ENCODE measurements at regions not wholly inside any gene's neighbourhood (a gene's known extent, or its start where the extent isn't known, plus 50 kb on each side); places are given as distances from the start of the nearest gene placed in this dataset.

- no peaks in the 10 kb centered on the region for H3K36me3 ChIP-seq (ENCODE audit: control insufficient read depth, insufficient read depth, low read length)
- BruUV-seq (replicated peaks): no TSS peak
- H3K27ac ChIP-seq (ENCODE audit: low read length): peak overlapping the region; percentile 98
- H3K27me3 ChIP-seq (ENCODE audit: control insufficient read depth, insufficient read depth, low read length): no peaks in the 10 kb centered on the region
- POLR2A ChIA-PET: interaction anchor here (0.7 kb wide), 1 partner anchor 34 kb away, joined by 14 read pairs; no protein-coding TSS in a partner anchor
- in situ Hi-C loops (cut with HindIII; ENCODE audit: low pct_unique_long_range_greater_than_20kb, low sequenced_read_pairs) (no loop called here), intact Hi-C loops (cut with micrococcal nuclease; ENCODE audit: unreplicated experiment) (loop anchor here (10.0 kb wide), 1 partner anchor 304 kb away; no protein-coding TSS in a partner anchor)
- no peak overlapping the region for H3K4me3 ChIP-seq (ENCODE audit: low read depth in 2 of 2, low read length in 2 of 2)
- H3K4me1 ChIP-seq (ENCODE audit: control insufficient read depth, insufficient read depth, low read length): peaks cover 52% of the 10 kb centered on the region
- no peak for TF ChIP-seq SIN3A (IDR thresholded peaks at IDR 0.05; ENCODE audit: borderline replicate concordance, insufficient read depth, low read depth, low read length)
- peaks cover 7% of the 10 kb centered on the region; the same call in 1 of the 2 replicates for H3K9me3 ChIP-seq (ENCODE audit: control insufficient read depth, insufficient read depth, low read depth, low read length)
- CTCF ChIA-PET: interaction anchor here (0.7 kb wide), 1 partner anchor 23 kb away, joined by 4 read pairs; no protein-coding TSS in a partner anchor
- DNase-seq (ENCODE audit: low read depth, low spot score) (no peak), ATAC-seq (no peak)
These were observed 121.1 kb upstream of the NCOR2 start for GRCh38 chr12:124688356-124688992.

GRCh38 chr12:124687917-124688316, 120.5 kb upstream of the NCOR2 start:
- BruUV-seq (replicated peaks): no TSS peak
- peaks cover 58% of the 10 kb centered on the region for H3K4me1 ChIP-seq (ENCODE audit: control insufficient read depth, insufficient read depth, low read length)
- no peaks in the 10 kb centered on the region for H3K36me3 ChIP-seq (ENCODE audit: control insufficient read depth, insufficient read depth, low read length)
- intact Hi-C loops (cut with micrococcal nuclease; ENCODE audit: unreplicated experiment) (loop anchor here (10.0 kb wide), 1 partner anchor 303 kb away; no protein-coding TSS in a partner anchor), in situ Hi-C loops (cut with HindIII; ENCODE audit: low pct_unique_long_range_greater_than_20kb, low sequenced_read_pairs) (no loop called here)
- peak; percentile 18; the same call in 1 of the 2 replicates for ATAC-seq
- peaks cover 7% of the 10 kb centered on the region; the same call in 1 of the 2 replicates for H3K9me3 ChIP-seq (ENCODE audit: control insufficient read depth, insufficient read depth, low read depth, low read length)
- CTCF ChIA-PET: interaction anchor here (0.7 kb wide), 1 partner anchor 23 kb away, joined by 4 read pairs; no protein-coding TSS in a partner anchor
- no peak for DNase-seq (ENCODE audit: low read depth, low spot score)
- POLR2A ChIA-PET: interaction anchor here (0.7 kb wide), 1 partner anchor 34 kb away, joined by 14 read pairs; no protein-coding TSS in a partner anchor
- no peaks in the 10 kb centered on the region for H3K27me3 ChIP-seq (ENCODE audit: control insufficient read depth, insufficient read depth, low read length)
- H3K4me3 ChIP-seq (ENCODE audit: low read depth in 2 of 2, low read length in 2 of 2): no peak overlapping the region
- H3K27ac ChIP-seq (ENCODE audit: low read length): peak overlapping the region; percentile 98
- TF ChIP-seq POLR2AphosphoS5 (IDR thresholded peaks at IDR 0.05; ENCODE audit: low read depth, low read length) (no peak), REST (IDR thresholded peaks at IDR 0.05; ENCODE audit: insufficient read depth in 1 of 2, low read depth in 2 of 2, low read length in 1 of 2) (no peak), SIN3A (IDR thresholded peaks at IDR 0.05; ENCODE audit: borderline replicate concordance, insufficient read depth, low read depth, low read length) (no peak), CTCF (IDR thresholded peaks at IDR 0.05) (no peak), TCF7L2 (IDR thresholded peaks at IDR 0.05; ENCODE audit: low read depth, low read length) (no peak)

All from Panc1 (cell line).